H9 (cell line): ENCODE measurements at regions not wholly inside any gene's neighbourhood (a gene's known extent, or its start where the extent isn't known, plus 50 kb on each side); places are given as distances from the start of the nearest gene placed in this dataset.

Experiments
- DNase-seq: peaks from one replicate; pipeline ENCODE4 v3.0.0-alpha.2; 2017
- H2AFZ ChIP-seq: one replicate; pipeline ENCODE4 v1.6.1; 2013; ENCODE audit warnings: mild to moderate bottlenecking, low read length, control low read depth, moderate library complexity
- H2AK5ac ChIP-seq: 2 replicates; pipeline ENCODE4 v1.6.1; 2013; ENCODE audit warnings: low read length, control low read depth, mixed read lengths; ENCODE audit not compliant: insufficient read length
- H2BK120ac ChIP-seq: one replicate; pipeline ENCODE4 v1.6.1; 2013; ENCODE audit warnings: low read depth, mild to moderate bottlenecking, low read length, control low read depth, inconsistent platforms; ENCODE audit not compliant: poor library complexity, severe bottlenecking
- H2BK12ac ChIP-seq: 2 replicates; pipeline ENCODE4 v1.6.1; 2013; ENCODE audit warnings: low read length, control low read depth, mixed read lengths, low read depth; ENCODE audit not compliant: insufficient read length
- H2BK15ac ChIP-seq: 2 replicates; pipeline ENCODE4 v1.6.1; 2013; ENCODE audit warnings: low read depth, low read length, control low read depth
- H2BK20ac ChIP-seq: one replicate; pipeline ENCODE4 v1.6.1; 2013; ENCODE audit warnings: low read depth, mild to moderate bottlenecking, low read length, control low read depth, inconsistent platforms; ENCODE audit not compliant: poor library complexity, severe bottlenecking
- H2BK5ac ChIP-seq: 2 replicates; pipeline ENCODE4 v1.6.1; 2013; ENCODE audit warnings: low read length, control low read depth, mixed read lengths; ENCODE audit not compliant: insufficient read length
- H3K14ac ChIP-seq: 2 replicates; pipeline ENCODE4 v1.6.1; 2013; ENCODE audit warnings: low read length, control low read depth; ENCODE audit not compliant: insufficient read depth
- H3K18ac ChIP-seq: 2 replicates; pipeline ENCODE4 v1.6.1; 2013; ENCODE audit warnings: low read depth, mild to moderate bottlenecking, mixed read lengths, low read length, control low read depth; ENCODE audit not compliant: insufficient read length
- H3K23ac ChIP-seq: 2 replicates; pipeline ENCODE4 v1.6.1; 2013; ENCODE audit warnings: low read length, control low read depth, mixed read lengths, low read depth; ENCODE audit not compliant: insufficient read length
- H3K23me2 ChIP-seq: 2 replicates; pipeline ENCODE4 v1.6.1; 2013; ENCODE audit warnings: low read depth, mild to moderate bottlenecking, mixed read lengths, low read length, control low read depth; ENCODE audit not compliant: insufficient read length, poor library complexity, severe bottlenecking
- H3K27ac ChIP-seq: 2 replicates; pipeline ENCODE4 v1.5.1; 2013; ENCODE audit warnings: low read length, control low read depth, mixed read lengths, low read depth; ENCODE audit not compliant: insufficient read length
- H3K27me3 ChIP-seq: 2 replicates; pipeline ENCODE4 v1.6.1; 2013; ENCODE audit warnings: low read length, control low read depth, inconsistent platforms; ENCODE audit not compliant: insufficient read depth
- H3K4ac ChIP-seq: 2 replicates; pipeline ENCODE4 v1.6.1; 2013; ENCODE audit warnings: low read depth, mild to moderate bottlenecking, control low read depth, inconsistent platforms, low read length, moderate library complexity
- H3K4me1 ChIP-seq: 2 replicates; pipeline ENCODE4 v1.6.1; 2013; ENCODE audit warnings: low read length, control low read depth, inconsistent platforms; ENCODE audit not compliant: insufficient read depth
- H3K4me2 ChIP-seq: 2 replicates; pipeline ENCODE4 v1.6.1; 2013; ENCODE audit warnings: low read length, control low read depth, mixed read lengths; ENCODE audit not compliant: insufficient read length, insufficient read depth
- H3K56ac ChIP-seq: 2 replicates; pipeline ENCODE4 v1.6.1; 2013; ENCODE audit warnings: low read depth, mild to moderate bottlenecking, mixed read lengths, low read length, control low read depth; ENCODE audit not compliant: insufficient read length
- H3K79me1 ChIP-seq: 2 replicates; pipeline ENCODE4 v1.6.1; 2013; ENCODE audit warnings: low read depth, mild to moderate bottlenecking, moderate library complexity, low read length, control low read depth, inconsistent platforms; ENCODE audit not compliant: insufficient read depth, poor library complexity, severe bottlenecking
- H3K79me2 ChIP-seq: 2 replicates; pipeline ENCODE4 v1.6.1; 2013; ENCODE audit warnings: low read length, control low read depth, inconsistent platforms; ENCODE audit not compliant: insufficient read depth
- H3K9ac ChIP-seq: 2 replicates; pipeline ENCODE4 v1.6.1; 2013; ENCODE audit warnings: low read length, control low read depth, mixed read lengths; ENCODE audit not compliant: insufficient read length; ENCODE audit errors: extremely low read depth
- H3K9me3 ChIP-seq: one replicate; pipeline ENCODE4 v1.6.1; 2013; ENCODE audit warnings: low read depth, low read length, inconsistent platforms; ENCODE audit not compliant: control insufficient read depth
- H3T11ph ChIP-seq: one replicate; pipeline ENCODE4 v1.6.1; 2013; ENCODE audit warnings: mild to moderate bottlenecking, low read length, control low read depth, inconsistent platforms
- H4K20me1 ChIP-seq: one replicate; pipeline ENCODE4 v1.6.1; 2013; ENCODE audit not compliant: control insufficient read depth, insufficient read length, insufficient read depth
- H4K5ac ChIP-seq: 2 replicates; pipeline ENCODE4 v1.6.1; 2013; ENCODE audit warnings: low read depth, mild to moderate bottlenecking, mixed read lengths, low read length, control low read depth; ENCODE audit not compliant: insufficient read length
- H4K8ac ChIP-seq: replicated peaks from 2 replicates; pipeline ENCODE4 v1.6.1; 2013; ENCODE audit warnings: low read length, control low read depth, mixed read lengths, low read depth; ENCODE audit not compliant: insufficient read length
- H4K91ac ChIP-seq: 2 replicates; pipeline ENCODE4 v1.6.1; 2013; ENCODE audit warnings: low read depth, mild to moderate bottlenecking, moderate library complexity, mixed read lengths, low read length, control low read depth; ENCODE audit not compliant: insufficient read length
- H3K27ac Mint-ChIP-seq, 3 experiments: 2 replicates in 2 of 3; 3 replicates in 1 of 3; pipeline ENCODE4 v1.8.0; 2020 to 2021; ENCODE audit warnings: mixed read lengths in 3 of 3, mild to moderate bottlenecking in 1 of 3, moderate library complexity in 1 of 3
- H3K27me3 Mint-ChIP-seq: 2 replicates; pipeline ENCODE4 v1.8.0; 2021; ENCODE audit warnings: low read depth, mild to moderate bottlenecking, moderate library complexity, mixed read lengths
- H3K36me3 Mint-ChIP-seq, 3 experiments: 2 replicates in 2 of 3; 3 replicates in 1 of 3; pipeline ENCODE4 v1.8.0; 2020 to 2021; ENCODE audit warnings: low read depth in 3 of 3, mixed read lengths in 3 of 3; ENCODE audit not compliant: insufficient read depth in 1 of 3
- H3K4me1 Mint-ChIP-seq, 2 experiments: 2 replicates each; pipeline ENCODE4 v1.8.0; 2020; ENCODE audit warnings: mixed read lengths in 2 of 2
- H3K4me3 Mint-ChIP-seq, 2 experiments: 2 replicates in 1 of 2; 3 replicates in 1 of 2; pipeline ENCODE4 v1.8.0; 2020 to 2021; ENCODE audit warnings: mild to moderate bottlenecking in 2 of 2, mixed read lengths in 2 of 2, moderate library complexity in 1 of 2
- H3K9me3 Mint-ChIP-seq, 2 experiments: 2 replicates in 1 of 2; 3 replicates in 1 of 2; pipeline ENCODE4 v1.8.0; 2020; ENCODE audit warnings: mild to moderate bottlenecking in 2 of 2, mixed read lengths in 2 of 2, moderate library complexity in 1 of 2
- CTCF ChIP-seq: fragments of 200-600 bp; sonication (generic); conservative IDR thresholded peaks from 3 replicates; pipeline ENCODE4 v1.8.0; 2021; ENCODE audit warnings: antibody characterized with exemption, mild to moderate bottlenecking
- WGBS: extraction: QIAGEN DNeasy Blood & Tissue Kit; methylation state at CpG from one replicate; pipeline ENCODE4 v1.1.7; 2013; ENCODE audit warnings: missing lambda C conversion rate, low lambda C conversion rate, mixed read lengths; ENCODE audit not compliant: insufficient read length; ENCODE audit errors: extremely low coverage; 5-methylcytosine and 5-hydroxymethylcytosine counted together

- Histone ChIP-seq H4K91ac (no peak overlapping the region), H4K8ac (no peak overlapping the region), H2BK15ac (no peak overlapping the region; the same call in 1 of the 2 replicates), H3K79me1 (no peaks in the 10 kb centered on the region), H3K27me3 (no peaks in the 10 kb centered on the region), H3K56ac (no peak overlapping the region), H4K5ac (no peak overlapping the region), H2BK5ac (no peak overlapping the region), H3K18ac (no peak overlapping the region), H3T11ph (no peak overlapping the region), H3K23ac (no peak overlapping the region), H3K4ac (no peak overlapping the region), H3K14ac (no peak overlapping the region), H3K4me2 (no peak overlapping the region), H3K79me2 (no peaks in the 10 kb centered on the region), H2BK20ac (no peak overlapping the region), H2BK12ac (no peak overlapping the region), H3K23me2 (no peaks in the 10 kb centered on the region), H4K20me1 (no peaks in the 10 kb centered on the region), H2AK5ac (no peak overlapping the region), H3K4me1 (peaks cover 2% of the 10 kb centered on the region; the same call in 1 of the 2 replicates), H3K27ac (no peak overlapping the region), H2BK120ac (no peak overlapping the region), H2AFZ (no peak overlapping the region), H3K9ac (no peak overlapping the region), H3K9me3 (no peaks in the 10 kb centered on the region)
- no peaks in the 10 kb centered on the region for H3K27me3 Mint-ChIP-seq
- H3K27ac Mint-ChIP-seq = no peak overlapping the region
- no CpG with 5 or more reads among the region's 6 CpGs for WGBS
- no peak for DNase-seq
- no peaks in the 10 kb centered on the region for H3K9me3 Mint-ChIP-seq
- no peaks in the 10 kb centered on the region for H3K36me3 Mint-ChIP-seq
- no peak overlapping the region for H3K4me3 Mint-ChIP-seq
- TF ChIP-seq CTCF = no peak
- peaks cover 4 to 7% of the 10 kb centered on the region in 2 experiments for H3K4me1 Mint-ChIP-seq
Observed at GRCh38 chr12:93091886-93092648, 163.0 kb upstream of the EEA1 start.
